ENCODE measurements at regions not wholly inside any gene's neighbourhood (a gene's known extent, or its start where the extent isn't known, plus 50 kb on each side); places are given as distances from the start of the nearest gene placed in this dataset.
"Not testable (repeated sequence)": the region's sequence is repeated elsewhere in the genome, so short reads cannot be mapped to it uniquely, and the experiment has no call there.

DNA sequence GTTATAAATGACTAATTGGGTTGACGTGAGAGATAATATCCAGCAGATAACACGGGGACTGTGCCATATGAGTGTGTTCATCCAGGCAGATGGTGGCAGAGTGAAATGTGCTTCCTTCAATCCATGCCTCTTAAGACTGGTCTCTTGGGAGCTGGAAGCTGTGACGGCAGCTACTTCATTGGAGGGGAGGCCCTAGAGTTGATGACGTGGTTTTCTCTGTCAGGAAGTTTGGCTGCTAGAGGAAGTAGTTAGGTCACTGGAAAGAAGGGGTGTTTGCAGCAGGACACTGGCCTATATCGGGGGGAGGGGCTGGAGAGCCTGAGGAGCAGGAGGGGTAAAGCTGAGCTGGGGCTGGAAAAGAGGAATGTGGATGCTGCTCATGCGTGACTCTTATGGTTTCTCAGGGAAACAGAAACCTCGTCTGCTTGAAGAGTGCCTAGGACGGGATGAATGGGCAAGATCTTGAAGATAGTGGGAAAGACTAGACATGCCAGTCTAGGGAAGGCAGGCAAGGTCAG is 3051.6 kb downstream of the RPIA start:
- H3K4me1 ChIP-seq; H3K4me3 ChIP-seq; FAIRE-seq; H3K36me3 ChIP-seq; ATAC-seq; H3K9me3 ChIP-seq; H3K27me3 ChIP-seq; DNase-seq; H3K27ac ChIP-seq; intact Hi-C loops (cut with DNase I): not testable (repeated sequence)
- WGBS, 2 donors, result 38 to 51% methylated on average over 8 of the region's 8 CpGs

DNA sequence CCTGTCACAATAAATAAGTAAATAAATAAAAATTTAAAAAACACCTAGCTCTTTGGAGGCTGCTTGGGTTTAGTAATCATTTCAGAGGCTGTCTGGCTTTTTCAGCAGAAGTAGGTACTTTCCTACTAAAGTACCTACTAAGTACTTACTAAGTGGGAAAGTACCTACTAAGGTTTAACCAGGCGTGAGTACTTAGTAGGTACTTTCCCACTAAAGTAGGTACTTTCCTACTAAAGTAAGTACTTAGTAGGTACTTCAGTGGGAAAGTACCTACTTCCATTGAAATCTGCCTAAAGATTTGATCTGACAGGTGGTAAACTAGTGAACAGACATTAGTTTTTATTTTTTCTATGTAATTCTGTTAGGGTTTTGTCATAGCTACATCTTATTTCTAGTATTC is 3052.4 kb downstream of the RPIA start:
- H3K27ac ChIP-seq; ATAC-seq; H3K4me1 ChIP-seq; FAIRE-seq; H3K9me3 ChIP-seq; intact Hi-C loops (cut with DNase I); DNase-seq; H3K36me3 ChIP-seq; H3K27me3 ChIP-seq; H3K4me3 ChIP-seq: not testable (repeated sequence)
- WGBS, 2 donors, result 18 to 20% methylated on average over 1 of the region's 1 CpG

DNA sequence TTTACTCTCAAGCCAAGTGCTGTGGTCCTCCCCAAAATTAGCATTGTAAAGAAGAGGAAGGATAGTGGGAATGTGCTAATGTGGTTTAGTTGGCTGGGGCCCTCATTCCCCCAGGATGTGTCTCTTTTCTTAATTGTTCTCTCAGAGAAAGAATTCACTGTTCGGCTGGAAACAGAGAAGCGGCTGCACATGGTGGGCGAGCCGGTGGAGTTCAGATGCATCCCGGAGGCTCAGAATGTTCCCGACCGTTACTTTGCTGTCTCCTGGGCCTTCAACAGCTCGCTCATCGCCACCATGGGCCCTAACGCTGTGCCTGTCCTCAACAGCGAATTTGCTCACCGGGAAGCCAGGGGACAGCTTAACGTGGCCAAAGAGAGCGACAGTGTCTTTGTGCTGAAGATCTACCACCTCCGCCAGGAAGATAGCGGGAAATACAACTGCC is 3053.2 kb downstream of the RPIA start:
- H3K27ac ChIP-seq; H3K4me3 ChIP-seq; ATAC-seq; H3K36me3 ChIP-seq; H3K4me1 ChIP-seq; H3K27me3 ChIP-seq; H3K9me3 ChIP-seq; FAIRE-seq; DNase-seq; intact Hi-C loops (cut with DNase I): not testable (repeated sequence)
- 52 to 56% methylated on average over 12 to 15 of the region's 16 CpGs for WGBS, 2 donors

DNA sequence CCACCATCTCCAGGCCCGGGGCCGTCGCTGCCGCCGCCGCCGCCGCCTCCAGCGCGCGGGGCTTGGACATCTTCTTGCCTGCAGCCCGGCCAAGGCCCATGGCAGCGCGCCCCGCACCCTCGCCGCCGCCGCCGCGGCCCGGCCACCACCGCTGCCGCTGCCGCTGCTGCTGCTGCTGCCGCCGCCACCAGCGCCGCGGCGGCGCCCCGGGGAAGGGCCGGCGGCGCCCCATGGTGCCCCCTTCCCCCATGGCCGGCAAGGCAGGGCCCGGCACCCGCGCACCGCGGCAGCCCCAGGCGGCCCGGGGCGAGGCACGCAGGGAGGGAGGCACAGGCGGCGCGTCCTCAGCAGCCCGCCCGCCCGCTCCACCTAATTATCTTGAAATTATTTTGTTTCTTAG is 3057.4 kb downstream of the RPIA start:
- H3K27ac ChIP-seq, result no peak overlapping the region
- H3K9me3 ChIP-seq, result no peaks in the 10 kb centered on the region
- 14 to 18% methylated on average over 41 to 52 of the region's 52 CpGs for WGBS, 2 donors
- intact Hi-C loops (cut with DNase I), result no loop called here
- no peaks in the 10 kb centered on the region for H3K4me1 ChIP-seq
- DNase-seq (no peak), ATAC-seq (peak in 2 of 4 donors; percentile 35 to 67), FAIRE-seq (no peak)
- H3K36me3 ChIP-seq, result no peaks in the 10 kb centered on the region
- TF ChIP-seq, protein P1, sequence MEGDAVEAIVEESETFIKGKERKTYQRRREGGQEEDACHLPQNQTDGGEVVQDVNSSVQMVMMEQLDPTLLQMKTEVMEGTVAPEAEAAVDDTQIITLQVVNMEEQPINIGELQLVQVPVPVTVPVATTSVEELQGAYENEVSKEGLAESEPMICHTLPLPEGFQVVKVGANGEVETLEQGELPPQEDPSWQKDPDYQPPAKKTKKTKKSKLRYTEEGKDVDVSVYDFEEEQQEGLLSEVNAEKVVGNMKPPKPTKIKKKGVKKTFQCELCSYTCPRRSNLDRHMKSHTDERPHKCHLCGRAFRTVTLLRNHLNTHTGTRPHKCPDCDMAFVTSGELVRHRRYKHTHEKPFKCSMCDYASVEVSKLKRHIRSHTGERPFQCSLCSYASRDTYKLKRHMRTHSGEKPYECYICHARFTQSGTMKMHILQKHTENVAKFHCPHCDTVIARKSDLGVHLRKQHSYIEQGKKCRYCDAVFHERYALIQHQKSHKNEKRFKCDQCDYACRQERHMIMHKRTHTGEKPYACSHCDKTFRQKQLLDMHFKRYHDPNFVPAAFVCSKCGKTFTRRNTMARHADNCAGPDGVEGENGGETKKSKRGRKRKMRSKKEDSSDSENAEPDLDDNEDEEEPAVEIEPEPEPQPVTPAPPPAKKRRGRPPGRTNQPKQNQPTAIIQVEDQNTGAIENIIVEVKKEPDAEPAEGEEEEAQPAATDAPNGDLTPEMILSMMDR (IDR thresholded peaks at IDR 0.05), result no peak
- no peaks in the 10 kb centered on the region for H3K27me3 ChIP-seq
- no peak overlapping the region for H3K4me3 ChIP-seq

DNA sequence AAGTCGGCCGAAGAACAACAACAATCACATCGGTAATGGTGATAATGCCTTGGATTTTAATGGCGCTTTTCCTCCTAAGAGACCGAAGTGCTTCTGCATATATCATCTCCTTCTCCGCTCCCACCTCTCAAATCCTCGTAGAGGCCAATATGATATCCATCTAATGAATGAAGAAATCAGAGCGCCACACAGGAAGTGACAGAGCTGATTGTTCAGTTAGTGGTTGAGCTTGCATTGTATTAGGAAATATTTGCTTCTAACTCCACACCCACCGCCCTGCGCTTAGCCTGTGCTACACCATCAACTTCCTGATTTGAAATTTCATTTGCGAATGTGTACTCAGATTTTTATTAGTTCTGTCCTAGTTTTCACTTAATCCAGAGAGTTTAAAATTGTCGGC is 3058.2 kb downstream of the RPIA start:
- H3K27ac ChIP-seq; H3K27me3 ChIP-seq; H3K9me3 ChIP-seq; intact Hi-C loops (cut with DNase I); H3K4me3 ChIP-seq; H3K4me1 ChIP-seq; ATAC-seq; FAIRE-seq; DNase-seq; H3K36me3 ChIP-seq: not testable (repeated sequence)
- WGBS, 2 donors, result 63 to 70% methylated on average over 8 of the region's 12 CpGs

DNA sequence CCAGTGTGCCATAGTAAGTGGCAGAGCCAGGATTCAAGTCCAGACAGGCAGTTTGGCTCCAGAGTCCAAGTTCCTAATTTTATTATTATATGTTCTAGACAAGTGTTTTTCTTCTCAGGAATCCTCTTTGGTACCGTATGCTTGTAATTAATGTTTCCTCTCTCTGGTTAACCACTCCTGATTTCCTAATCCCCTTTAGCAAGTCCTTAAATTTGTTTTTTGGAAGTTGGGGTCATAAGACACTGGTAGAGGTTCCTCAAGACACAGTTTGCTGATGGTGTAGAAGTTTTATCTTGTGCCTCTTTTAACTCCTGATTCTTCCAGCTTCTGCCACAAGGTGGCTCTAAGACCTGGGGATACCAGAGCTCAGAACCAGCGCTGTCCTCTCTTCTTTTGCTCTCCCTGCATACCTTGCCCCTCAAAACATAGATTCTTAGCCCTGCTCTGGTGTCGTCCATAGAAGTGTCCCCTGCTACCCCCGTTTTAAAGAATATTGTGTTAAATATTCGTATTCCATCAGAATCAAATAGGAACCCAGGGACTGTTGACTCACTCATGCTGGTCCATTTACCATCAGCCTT is 3068.0 kb downstream of the RPIA start:
- H3K27me3 ChIP-seq; H3K9me3 ChIP-seq; FAIRE-seq; H3K36me3 ChIP-seq; DNase-seq; H3K27ac ChIP-seq; H3K4me1 ChIP-seq; intact Hi-C loops (cut with DNase I); H3K4me3 ChIP-seq: not testable (repeated sequence)
- 13 to 20% methylated on average over 4 of the region's 5 CpGs for WGBS, 2 donors
- peak in 2 of 4 donors; percentile 51 to 61 for ATAC-seq

DNA sequence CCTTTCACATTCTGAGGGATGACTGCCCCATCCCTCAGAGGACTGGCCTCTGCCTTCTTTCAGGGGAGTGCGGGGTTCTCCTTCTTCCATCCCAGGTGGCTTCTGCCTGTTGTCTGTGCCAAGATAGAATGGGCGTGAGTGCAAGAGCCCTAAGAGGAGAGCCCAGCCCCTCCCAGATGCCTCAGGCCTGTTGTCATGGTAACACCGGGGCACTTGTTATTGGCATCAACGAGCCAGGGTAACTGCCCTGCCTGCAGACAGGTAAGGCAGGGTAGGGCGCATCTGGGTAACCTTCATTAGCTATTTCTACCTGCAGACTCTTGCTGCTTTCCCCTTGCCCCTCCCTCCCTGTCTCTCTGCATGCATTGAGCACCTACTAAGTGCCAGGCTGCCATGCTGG is 3069.2 kb downstream of the RPIA start:
- H3K36me3 ChIP-seq; H3K4me3 ChIP-seq; H3K27me3 ChIP-seq; intact Hi-C loops (cut with DNase I); ATAC-seq; H3K27ac ChIP-seq; H3K9me3 ChIP-seq; H3K4me1 ChIP-seq; DNase-seq; FAIRE-seq: not testable (repeated sequence)
- WGBS, 2 donors, result 46 to 58% methylated on average over 5 of the region's 5 CpGs

DNA sequence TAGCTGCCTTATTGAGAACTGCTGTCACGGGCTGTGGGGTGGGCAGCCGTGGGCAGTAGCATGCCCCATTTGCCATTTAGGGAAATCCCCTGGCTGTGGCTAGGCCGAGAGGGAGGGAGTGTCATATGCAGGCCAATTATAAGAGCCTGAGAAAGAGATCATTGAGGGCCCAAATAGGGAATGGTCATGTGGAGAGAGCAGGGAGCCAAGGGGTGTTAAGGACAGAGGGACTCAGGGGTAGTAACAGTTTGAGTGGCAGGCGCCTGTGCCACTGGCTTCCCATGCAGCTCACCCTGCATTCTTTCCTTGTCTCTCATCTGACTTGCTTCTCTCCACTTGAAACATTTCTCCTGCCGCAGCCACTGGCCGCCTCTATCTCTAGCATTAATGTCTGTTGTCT is 3070.8 kb downstream of the RPIA start:
- H3K4me3 ChIP-seq; intact Hi-C loops (cut with DNase I); FAIRE-seq; DNase-seq; H3K36me3 ChIP-seq; H3K27ac ChIP-seq; H3K27me3 ChIP-seq; H3K4me1 ChIP-seq; ATAC-seq; H3K9me3 ChIP-seq: not testable (repeated sequence)
- 72 to 73% methylated on average over 3 of the region's 6 CpGs for WGBS, 2 donors

DNA sequence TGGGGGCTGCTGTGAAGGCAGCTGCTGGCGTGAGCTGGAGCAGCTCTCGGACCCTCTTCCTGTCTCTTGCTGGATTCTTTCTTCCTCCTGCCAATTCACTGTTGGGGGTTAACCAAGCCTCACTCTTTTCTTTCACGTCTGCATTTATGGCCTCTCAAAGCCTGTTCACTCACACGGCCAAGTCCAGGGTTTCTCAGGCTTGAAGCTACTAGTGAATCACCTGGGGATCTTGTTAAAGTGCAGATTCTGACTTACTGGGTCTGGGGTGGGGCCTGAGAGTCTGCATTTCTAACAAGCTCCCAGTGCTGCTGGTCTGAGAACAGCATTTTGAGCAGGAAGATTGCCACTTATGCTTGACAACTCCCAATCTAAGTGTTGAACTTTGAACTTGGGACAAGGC is 3072.2 kb downstream of the RPIA start:
- H3K27me3 ChIP-seq; intact Hi-C loops (cut with DNase I); DNase-seq; H3K4me3 ChIP-seq; FAIRE-seq; H3K9me3 ChIP-seq; ATAC-seq; H3K4me1 ChIP-seq; H3K27ac ChIP-seq; H3K36me3 ChIP-seq: not testable (repeated sequence)
- 56 to 63% methylated on average over 2 to 4 of the region's 4 CpGs for WGBS, 2 donors

DNA sequence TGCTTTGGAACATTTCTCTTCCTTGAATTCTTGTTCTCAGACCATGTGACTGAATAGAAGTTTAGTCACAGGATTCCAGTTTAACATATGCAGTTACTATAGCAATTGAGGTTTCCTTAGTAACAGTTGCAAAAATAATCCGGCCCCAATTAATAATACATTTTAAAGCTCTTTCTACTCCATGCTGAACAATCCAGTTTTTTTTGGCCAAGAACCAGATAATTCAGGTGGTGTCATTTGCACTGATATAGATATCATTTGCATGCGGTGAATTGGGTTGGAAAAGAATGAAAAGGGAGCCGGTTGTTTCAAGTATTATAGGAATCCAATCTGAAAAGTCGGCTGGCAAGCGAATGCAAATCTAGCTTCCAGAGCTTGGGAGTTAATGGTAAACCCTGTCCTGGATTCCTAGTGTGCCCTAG is 3073.1 kb downstream of the RPIA start:
- FAIRE-seq; H3K27ac ChIP-seq; intact Hi-C loops (cut with DNase I); H3K4me3 ChIP-seq; DNase-seq; ATAC-seq; H3K4me1 ChIP-seq; H3K9me3 ChIP-seq; H3K36me3 ChIP-seq; H3K27me3 ChIP-seq: not testable (repeated sequence)
- 16% methylated on average over 5 of the region's 5 CpGs for WGBS, 2 donors

DNA sequence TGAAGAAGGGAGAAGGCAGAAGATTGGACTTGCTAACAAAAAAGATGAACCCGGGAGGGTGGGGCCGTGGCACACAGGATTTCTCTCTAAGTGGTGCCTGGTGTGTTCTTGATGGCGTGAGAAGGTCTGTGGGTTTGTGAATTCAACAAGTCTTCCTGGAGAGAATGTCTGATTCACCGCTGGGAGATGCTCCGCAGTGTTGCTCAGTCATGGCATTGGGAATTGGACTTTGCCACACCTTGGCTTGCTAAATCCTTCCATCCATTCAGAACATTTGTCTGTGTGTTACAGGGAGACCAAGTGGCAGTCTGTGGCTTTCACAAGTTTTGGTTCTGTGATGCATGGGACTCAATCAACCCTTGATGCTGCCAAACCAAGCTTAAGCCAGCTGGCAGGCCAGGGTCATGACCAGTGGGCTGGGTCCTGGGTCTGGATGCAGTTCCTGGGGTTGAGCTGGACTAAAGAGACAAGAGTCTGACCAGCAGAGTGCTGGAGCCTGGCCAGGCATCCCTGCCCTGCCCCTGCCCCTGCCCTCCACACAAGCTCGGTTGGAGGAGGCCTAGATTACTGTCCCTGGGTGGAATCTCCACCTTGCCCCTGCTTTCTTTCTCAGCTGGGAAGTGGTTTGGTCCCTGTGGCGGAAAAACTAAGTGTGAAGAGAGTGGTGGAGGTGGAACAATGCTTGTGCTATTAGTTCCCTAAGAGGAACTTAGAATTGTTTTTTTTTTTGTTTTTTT is 3073.7 kb downstream of the RPIA start:
- FAIRE-seq; DNase-seq; H3K36me3 ChIP-seq; H3K9me3 ChIP-seq; ATAC-seq; H3K4me3 ChIP-seq; H3K27me3 ChIP-seq; H3K4me1 ChIP-seq; H3K27ac ChIP-seq; intact Hi-C loops (cut with DNase I): not testable (repeated sequence)
- 67 to 71% methylated on average over 4 of the region's 7 CpGs for WGBS, 2 donors

All from pancreas (tissue), 10 donors.